OCI-LY3 (cell line): ENCODE measurements at regions not wholly inside any gene's neighbourhood (a gene's known extent, or its start where the extent isn't known, plus 50 kb on each side); places are given as distances from the start of the nearest gene placed in this dataset.

Source experiments
- CTCF ChIP-seq: fragments of 200-600, 300-600 bp; sonication (generic); IDR thresholded peaks from 2 replicates; pipeline ENCODE4 v1.5.1; 2014; ENCODE audit warnings: antibody characterized with exemption, low read length, low read depth
- EZH2phosphoT487 ChIP-seq: fragments of 200-600 bp; shearing (Covaris generic); IDR thresholded peaks from 2 replicates; pipeline ENCODE4 v1.6.1; 2018; ENCODE audit warnings: antibody characterized with exemption, mixed run types, low read depth

DNA sequence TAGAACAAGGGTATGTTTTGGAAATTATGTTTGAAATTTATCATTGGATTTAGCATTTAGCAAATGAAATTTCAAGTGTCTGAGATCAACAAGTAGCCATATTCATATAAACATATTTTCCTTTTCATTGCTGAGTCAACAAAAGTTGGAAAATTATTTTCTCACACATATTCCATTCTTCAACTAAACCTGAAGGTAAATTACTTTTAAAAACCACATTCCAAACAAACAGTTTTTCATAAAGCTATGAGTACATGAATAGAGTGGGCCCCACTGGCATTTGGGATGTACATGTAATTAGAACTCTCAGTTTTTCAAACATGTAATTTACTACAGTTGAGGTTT lies 178.3 kb upstream of the MKLN1 start:
- TF ChIP-seq CTCF (no peak), EZH2phosphoT487 (no peak)
